ENCODE measurements at regions not wholly inside any gene's neighbourhood (a gene's known extent, or its start where the extent isn't known, plus 50 kb on each side); places are given as distances from the start of the nearest gene placed in this dataset.
A peak's percentile ranks its signal among the peaks of the same experiment; 100 is the strongest.
"Not testable (repeated sequence)": the region's sequence is repeated elsewhere in the genome, so short reads cannot be mapped to it uniquely, and the experiment has no call there.

DNA sequence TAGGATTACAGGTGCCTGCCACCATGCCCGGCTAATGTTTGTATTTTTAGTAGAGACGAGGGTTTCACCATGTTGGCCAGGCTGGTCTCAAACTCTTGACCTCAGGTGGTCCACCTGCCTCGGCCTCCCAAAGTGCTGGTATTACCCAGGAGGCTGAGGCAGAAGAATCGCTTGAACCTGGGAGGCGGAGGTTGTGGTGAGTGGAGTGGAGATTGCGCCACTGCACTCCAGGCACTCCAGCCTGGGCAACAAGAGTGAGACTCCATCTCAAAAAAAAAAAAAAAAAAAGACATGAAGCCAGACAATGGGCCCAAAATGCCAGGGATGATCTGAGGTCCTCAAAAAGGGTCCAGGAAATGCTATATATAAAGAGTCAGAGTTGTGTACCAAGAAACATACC, 392.9 kb downstream of the SEC14L1 start:
- not testable (repeated sequence) for DNase-seq

DNA sequence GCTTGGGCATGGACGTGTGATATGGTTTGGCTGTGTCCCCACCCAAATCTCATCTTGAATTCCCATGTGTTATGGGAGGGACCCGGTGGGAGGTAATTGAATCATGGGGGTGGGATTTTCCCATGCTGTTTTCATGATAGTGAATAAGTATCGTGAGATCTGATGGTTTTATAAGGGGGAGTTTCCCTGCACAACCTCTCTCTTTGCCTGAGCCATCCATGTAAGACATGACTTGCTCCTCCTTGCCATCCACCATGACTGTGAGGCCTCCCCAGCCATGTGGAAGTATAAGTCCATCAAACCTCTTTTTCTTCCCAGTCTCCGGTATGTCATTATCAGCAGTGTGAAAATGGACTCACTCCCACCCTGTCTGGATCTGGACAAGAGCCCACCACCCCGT, 393.4 kb downstream of the SEC14L1 start:
- no peak for DNase-seq

DNA sequence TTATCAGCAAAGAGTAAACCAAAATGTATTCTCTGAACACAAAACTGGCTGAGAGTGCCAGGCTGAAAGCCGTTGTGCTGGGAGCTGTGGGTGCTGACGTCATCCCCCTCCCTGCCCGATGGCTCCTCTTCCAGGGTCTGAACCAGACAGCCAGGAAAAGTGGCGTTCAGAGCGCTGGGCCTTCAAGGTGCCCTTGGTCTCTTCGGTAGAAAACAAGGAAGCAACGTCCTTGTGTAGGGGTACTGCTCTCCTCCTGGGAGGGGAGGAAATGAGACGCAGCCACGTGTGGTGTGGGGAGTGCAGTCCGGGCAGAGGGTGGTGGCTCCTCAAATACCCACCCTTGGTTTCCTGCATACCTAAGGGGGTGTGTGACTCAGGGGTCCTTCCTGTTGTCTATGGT, 394.7 kb downstream of the SEC14L1 start:
- DNase-seq = no peak

DNA sequence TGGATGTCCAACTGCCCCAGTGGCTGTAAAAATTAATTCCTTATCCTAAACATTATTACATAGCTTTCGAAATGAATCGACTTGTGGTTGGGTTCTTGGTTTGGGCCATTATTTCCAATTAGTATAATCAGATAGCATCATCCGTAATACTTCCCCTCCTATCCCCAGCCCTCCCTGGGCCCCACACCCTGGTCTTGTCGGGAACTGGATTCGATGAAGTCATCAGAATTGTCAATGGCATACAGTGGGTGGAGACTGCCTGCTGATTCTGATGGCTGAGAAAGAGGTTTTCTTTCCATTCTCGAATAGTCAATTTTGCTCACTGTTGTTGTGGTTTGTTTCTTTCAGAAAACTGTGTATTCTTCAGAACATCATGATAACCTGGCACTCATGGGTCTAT, 395.1 kb downstream of the SEC14L1 start:
- no peak for DNase-seq

DNA sequence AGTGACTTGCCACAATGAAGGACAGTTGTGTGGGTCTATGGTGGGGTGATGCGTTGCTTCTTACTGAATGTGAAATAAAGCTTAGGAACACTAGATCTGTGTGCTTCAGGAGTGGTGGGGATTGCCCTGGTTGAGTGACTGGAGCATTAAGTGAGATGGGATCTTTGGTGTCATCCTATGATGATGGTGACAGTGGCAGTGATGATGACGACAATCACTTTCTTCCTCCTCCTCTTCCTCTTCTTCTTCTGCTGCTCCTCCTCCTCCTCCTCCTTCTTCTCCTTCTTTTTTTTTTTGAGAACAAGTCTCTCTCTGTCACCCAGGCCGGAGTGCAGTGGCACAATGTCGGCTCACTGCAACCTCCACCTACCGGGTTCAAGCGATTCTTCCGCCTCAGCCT, 396.8 kb downstream of the SEC14L1 start:
- DNase-seq = no peak

DNA sequence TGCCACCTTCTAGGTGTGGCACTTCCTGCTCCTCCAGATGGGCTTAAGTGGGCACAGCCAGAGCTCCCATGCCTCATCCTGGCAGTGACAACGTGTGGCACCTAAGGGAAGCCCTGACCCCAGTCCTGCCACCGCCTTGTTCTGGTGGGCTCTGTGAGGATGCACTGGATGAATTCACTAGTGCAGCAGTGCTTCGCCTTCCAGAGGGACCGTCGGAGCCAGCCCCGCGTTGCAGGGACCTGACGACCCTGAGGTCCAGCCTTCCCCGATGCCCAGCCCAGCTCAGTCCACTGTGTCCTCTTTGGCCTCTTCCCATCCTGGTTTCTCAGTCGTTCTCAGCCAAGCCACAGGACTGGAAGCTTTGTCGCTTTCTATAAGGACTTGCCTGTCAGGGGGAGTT, 399.8 kb downstream of the SEC14L1 start:
- DNase-seq = no peak

DNA sequence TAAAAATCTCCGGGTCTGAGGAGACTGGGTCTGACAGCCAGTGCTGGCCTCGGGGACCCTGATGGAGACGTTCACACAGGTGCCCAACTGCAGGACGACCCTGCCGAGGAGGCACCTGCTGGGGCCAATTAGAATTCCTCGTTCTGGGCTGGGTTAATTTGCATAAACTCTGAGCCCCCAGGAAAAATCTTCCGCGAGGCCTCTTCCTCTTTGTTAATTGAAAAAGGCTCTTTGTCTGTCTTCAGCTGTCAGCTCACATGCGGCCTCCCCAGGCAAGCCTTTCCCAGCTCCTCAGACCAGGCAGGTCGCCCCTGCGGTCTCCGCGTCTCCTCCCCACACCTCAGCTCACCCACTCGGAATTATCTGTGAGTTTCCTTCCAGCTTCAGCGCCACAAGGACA, 400.2 kb downstream of the SEC14L1 start:
- no peak for DNase-seq

DNA sequence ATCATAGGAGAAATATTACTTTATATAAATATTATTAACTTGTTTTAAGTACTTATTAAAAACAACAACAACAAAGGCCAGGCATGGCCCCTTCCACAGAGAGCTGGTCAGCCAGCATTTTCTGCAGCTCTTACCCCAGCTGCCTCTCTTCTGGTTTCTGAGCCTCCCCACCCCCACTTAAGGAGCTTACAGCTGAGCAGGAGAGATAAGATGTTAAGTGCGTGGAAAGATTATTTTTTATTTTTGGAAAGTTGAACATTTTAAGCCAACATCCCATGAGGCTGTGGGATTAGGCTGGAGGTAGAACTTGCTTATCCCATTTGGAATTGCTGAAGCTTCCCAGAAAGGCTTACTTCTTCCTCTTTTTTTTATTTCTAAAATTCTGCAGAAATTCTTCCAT, 401.2 kb downstream of the SEC14L1 start:
- DNase-seq = no peak

DNA sequence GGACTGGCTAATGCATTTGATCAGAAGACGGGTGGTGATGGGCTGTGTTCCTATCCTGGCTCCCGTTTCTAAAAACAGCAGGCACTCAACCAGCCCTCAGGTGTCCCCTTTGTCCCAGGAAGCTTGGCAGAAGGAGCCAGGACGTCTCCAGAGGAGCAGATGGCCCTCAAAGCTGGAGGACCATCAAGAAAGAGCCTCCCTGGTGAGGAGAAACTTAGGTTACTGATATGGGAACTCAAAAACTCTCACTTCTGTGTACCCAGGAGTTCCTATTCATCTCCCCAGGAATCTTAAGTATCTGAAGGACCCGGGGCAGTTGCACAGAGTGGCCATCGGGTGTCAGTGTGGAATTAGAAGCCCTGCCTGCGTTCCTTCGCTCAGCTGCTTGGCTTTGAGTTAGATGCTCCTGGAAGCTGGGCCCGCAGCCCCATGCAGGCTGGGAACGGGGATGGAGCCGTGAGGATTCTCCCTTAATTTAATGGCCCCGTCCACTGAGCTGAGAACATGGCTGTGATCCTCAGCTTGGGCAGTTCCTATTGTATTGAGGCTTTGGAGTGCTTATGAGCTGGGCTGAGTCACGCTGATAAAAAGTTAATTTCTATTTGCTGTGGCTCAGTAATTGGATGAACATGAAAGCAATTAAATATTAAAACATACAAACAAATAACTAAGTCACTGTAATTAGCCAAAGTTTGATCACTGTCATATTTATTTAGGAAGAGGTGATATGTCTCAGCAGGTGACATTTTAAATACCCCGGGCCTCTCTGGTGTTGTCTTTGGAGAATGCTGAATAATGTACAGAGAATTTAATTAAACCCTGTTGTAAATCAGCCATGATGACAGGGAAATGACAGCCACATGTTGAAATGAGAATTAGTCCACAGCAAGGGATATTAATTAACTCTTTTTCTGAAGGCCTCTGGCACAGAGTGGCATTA, 402.1 kb downstream of the SEC14L1 start:
- peak; percentile 62 to 67 for DNase-seq

DNA sequence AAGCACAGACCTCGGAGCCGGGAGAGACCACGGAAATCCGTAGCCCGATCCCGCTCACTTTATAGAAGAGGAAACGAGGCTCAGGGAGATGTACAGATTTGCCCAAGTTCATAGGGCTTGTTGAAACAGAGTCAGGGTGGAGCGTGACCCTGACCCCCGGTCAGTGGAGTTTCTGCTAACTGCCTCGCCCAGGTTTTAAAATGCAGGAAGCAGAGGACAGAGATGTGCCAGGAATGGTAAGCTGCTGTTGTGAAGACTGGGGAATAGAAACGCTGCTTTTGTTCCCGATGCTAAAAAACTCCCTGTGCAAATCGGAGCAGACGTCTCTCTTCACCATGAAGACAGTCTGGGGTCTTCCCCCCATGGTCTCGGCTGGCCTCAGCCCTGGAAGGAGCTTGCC, 403.0 kb downstream of the SEC14L1 start:
- no peak for DNase-seq

DNA sequence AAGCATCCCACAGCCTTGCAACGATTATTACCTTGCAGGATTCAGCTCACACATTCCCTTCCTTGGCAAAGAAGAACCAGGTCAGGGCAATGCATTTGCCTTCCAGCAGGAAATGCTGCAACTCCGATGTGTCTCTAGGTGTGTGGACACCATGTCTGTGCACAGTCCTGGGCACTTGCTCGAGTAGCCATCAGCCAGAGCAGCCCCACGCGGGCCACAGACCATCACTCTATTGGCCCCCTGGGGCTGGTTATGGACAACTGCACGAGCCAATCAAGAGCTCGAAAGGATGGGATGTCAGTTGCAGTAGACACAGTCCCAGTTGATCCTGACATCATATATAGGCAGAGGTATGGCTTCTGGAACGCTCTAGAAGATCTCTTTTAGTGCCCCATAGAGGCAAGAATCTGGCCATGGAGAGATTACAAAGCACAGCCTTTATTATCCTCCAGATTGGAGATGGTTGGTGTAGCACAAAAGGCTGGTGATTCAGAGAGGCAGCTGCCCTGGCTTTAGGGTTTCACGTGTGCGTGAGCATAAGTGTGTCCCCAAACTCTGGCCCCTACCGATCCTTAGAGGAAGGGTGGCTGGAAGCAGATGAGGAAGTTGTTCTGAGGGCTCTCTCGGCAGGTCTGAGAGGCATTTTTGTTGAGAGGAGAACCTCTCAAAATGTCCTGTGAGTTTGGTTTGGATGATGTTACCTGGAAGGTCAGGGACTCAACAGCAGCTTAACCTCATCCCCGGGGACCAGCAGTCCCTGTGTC, 403.8 kb downstream of the SEC14L1 start:
- DNase-seq = no peak

DNA sequence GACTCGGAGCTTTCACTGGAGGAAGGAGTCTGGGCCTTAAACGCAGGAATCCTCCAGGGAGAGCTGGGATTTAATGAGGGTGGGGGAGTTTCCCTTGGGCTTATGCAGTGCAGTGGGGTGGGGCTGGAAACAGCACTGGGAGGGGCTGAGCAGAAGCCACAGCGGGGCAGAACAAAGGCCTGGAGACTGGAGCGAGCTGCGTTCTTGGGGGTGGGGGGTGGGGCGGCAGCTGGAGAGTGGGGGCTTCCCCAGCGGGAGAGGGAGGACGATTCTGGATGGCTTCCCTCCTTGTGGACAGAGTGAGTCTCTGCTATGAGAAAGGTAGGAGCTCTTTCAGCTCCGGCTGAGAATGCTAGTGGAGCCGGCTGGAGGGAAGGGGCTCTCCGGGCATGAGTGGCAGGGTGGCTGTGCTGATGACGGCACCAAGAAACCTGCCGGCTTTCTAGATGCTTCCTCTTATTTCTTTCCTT, 406.0 kb downstream of the SEC14L1 start:
- DNase-seq = no peak

DNA sequence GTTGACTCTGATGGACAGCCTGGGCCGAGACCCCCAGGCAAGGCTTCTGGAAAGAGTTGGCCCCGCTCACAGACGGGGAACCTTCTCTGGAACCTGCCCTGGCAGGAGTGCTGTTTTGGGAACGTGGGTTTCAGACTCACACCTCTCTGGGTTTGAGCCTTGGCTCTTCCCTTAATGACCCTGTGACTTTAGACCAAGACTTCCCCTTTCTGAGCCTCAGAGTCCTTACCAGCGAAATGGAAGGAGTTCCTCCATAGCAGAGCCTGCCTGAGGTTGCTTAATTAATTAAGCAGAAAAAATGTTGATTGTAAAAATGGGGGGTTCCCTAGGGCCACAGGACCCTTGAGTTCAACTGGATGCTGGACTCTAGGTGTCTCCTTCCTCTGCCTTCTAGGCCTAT, 408.2 kb downstream of the SEC14L1 start:
- no peak for DNase-seq

DNA sequence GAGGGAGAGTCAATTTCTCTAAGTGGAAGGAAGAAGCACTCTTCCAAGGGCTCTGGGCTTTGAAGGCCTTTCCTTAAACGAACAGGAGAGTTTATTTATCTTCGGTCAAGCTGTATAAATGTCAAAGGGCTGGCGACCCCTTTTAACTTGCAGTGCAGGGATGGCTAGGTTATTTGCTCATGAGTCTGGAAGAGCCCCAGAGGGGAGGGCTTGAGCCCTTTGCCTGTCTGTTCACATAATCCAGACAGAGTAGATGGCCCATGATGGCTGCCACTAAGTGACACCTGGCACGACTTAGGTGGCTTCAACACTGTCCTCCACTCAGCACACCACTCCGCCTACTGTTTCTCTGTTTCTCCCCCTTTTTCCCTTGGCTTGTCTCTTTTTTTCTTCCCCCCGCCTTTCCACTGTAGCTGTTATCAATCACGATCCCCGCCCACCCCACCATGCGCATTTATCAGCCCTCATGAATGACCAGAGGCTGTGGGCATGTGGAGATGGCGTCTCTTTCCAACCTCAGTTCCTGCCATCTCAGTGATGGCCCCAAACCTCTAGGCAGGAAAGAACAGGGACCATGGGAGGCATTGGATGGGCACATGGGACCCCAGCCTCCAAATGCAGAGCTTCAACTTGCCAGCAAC, 408.7 kb upstream of the TNRC6C start:
- DNase-seq = no peak

DNA sequence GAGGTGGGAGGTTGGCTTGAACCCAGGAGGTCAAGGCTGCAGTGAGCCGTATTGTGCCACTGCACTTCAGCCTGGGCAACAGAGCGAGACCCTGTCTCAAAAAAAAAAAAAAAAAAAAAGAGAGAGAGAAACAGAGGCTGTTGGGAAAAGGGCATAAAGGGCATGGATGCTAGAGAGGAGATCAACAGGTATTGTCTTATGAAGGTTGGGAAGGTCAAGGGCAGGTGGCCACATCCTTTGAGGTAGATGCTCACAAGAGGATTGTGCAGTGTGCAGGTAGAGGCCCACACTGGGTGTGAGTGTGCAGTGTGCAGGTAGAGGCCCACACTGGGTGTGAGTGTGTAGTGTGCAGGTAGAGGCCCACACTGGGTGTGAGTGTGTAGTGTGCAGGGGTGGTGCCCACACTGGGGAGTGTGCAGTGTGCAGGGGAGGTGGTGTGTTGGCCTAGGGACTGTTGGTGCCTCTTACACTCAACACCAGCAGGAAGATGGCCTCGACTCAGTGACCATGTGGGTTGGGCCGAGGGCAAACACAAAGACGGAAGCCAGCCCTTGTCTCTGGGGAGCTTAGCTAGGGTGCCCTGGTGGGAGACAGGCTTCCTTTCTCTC, 404.9 kb upstream of the TNRC6C start:
- no peak for DNase-seq

DNA sequence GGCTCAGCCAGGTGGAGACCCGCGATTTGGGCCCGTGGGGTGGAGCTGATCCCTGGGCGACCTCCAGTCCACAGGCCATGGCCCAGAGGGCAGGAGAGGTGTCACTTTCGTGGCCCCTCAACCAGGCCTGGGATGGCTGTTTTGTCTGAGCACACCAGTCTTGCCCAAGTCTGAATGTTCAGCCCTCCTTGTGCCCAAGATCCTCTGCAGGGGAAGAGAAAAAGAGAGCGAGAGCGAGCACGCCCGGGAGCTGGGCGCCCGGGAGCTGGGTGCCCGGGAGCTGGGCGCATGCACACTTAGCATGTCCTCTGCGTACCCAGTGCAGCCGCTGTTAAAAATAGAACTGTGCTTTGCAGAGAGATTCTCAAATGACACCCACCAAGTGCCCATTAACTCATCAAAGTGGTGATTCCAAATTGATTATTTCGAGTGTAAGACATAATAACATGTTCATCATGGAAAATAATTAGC, 403.3 kb upstream of the TNRC6C start:
- DNase-seq = no peak

DNA sequence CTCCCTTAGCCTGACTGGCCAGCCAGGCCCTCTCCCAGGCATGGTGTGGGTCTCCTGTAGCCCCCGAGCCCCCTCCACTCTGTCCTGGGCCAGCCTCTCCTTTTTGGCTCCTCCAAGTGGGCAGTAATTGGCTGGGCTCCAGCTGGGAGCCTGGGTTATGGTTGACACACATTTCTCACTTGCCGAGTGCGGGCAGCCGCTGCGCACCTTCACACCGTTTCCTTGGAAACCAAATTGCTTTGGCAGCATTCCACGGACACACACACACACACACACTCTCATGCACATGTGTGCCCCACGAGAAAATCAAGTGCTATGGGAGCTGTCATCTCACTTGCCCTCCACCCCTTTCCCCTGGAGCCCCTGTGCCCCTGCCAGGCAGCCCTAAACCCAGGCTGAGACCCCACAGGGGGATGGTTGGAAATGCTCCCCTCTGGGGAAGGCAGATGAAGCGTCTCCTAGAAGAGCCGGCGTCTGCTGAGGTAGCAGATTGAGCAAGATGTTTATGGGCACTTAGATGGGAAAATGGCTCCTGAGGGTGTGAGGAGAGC, 402.7 kb upstream of the TNRC6C start:
- no peak for DNase-seq

DNA sequence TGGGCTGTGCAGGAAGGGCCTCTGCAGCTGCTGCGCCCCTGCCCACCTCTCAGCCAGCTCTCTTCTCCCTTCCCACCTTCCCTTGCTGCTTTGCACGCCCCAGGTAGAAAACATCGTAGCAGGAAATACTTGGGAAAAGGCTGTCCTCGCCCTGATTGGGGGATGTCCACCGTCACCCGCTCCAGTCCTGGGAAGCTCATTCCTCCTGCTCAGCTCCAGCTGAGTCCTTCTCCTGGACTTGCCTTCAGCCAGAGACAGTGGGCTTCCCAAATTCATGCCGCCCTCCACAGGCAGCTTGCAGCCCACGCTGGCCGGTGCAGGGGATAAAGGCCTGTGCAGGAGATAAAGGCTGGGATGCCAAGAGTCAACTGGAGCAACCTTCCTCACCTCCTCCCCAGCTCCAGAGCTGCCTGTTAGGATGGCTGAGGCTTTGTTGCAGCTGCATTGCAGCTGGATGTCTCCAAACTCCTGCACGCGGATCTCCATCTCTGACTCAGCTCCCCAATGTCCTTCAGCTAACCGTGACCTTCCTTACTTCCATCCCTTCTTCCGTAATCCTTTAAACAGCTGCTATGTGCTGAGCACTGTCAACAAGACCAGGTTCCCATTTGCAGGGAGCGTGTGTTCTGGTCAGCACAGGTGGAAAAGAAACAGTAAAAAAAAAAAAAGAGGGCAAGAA, 402.0 kb upstream of the TNRC6C start:
- no peak for DNase-seq

DNA sequence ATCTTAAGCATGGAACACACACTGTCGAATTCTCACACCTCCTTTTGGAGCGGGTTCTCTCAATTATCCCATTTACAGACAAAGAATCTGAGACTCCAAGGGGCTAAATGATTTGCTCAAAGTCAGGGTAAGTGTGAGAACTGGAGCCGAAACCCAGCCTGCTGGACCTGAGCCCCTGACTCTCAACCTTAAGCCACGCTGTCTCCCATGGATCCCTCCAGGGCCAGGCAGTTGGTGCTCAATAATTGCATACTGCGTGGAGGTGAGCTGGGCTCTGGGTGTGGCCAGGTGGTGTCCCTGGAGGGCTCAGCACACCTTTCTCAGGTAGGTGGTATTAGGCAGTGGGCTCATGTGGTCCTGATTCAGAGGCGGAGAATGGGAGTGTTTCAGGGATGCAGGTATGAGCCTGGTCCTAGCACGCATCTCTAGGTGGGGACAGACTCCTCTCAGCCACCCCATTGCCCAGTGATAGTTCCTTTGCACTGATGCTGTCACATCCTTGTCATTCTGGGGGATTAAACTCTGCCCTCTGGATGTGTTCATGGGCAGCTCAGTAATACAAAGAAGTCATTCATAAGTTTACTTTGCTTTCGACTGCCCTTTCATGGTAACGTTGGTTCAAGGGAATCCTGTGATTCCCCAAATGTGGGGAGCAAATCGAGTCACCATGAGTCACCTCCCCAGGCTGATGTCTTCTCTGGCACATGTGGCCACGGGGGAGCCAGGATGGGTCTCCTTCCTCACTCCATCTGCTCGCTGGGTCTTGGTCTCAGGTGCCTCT, 399.5 kb upstream of the TNRC6C start:
- DNase-seq = no peak

DNA sequence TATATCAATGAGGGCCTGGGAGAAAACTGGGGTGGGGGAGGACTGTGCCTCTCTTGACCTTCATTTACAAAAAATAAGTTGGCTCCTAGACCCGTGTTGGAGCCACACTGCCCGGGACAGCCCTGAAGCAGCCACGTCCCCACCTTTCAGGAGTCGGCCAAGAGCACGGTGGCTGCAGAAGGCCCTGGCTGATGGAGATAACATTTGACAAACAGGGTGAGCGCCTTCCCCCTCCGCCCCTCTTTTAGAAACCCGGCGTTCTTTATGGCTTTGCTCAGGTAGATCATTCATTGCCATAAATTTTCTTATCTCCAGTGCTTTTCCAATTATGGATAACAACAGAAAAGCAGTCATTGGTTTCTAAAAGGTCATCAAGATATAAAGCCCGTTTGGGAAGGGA, 398.1 kb upstream of the TNRC6C start:
- no peak for DNase-seq

DNA sequence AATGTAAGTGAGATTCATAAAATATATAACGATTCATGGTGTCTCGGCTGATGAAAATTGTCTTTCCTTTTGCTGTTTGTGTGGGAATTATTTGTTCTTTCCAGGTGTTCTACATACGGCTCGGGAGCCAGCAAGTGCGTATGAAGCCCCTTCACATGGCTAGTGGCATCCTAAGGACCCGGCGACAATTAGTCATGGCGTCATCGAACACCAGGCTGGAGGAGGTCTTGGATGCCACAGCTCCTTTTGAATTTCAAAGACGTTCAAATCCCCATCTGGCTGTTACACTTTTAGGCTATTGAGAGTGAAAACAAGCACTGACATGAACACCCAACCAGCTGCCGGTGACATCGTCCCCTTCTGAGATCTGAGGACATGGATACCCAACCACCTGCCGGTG, 397.7 kb upstream of the TNRC6C start:
- DNase-seq = no peak

Measured in CD4-positive, alpha-beta T cell treated with Interleukin-1 beta for 1 hour (primary cell).